ENCODE measurements at regions not wholly inside any gene's neighbourhood (a gene's known extent, or its start where the extent isn't known, plus 50 kb on each side); places are given as distances from the start of the nearest gene placed in this dataset.

DNA sequence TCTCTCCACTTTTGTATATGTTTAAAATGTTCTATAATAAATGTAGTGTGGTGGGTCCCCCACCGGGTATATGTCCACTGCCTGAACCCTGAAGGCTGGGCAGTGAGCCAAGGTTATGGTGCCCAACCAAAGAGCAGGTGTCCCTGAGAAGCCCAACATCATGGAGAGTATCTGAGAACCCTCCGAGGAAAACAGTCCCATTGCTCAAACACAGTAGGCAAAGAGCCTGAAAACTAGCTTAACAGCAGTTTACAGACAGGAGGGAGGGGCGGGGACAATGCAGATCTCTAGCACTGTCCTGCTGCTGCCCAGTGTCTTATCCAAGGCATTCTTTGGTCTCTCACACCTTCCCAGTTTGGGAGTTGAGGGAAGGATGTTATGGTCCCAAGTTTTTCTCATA, 91.0 kb downstream of the TMPRSS5 start:
- no peak for TF ChIP-seq ZFP30 (CRISPR knock-in tag; IDR thresholded peaks at IDR 0.05)
- TF ChIP-seq, protein P1, sequence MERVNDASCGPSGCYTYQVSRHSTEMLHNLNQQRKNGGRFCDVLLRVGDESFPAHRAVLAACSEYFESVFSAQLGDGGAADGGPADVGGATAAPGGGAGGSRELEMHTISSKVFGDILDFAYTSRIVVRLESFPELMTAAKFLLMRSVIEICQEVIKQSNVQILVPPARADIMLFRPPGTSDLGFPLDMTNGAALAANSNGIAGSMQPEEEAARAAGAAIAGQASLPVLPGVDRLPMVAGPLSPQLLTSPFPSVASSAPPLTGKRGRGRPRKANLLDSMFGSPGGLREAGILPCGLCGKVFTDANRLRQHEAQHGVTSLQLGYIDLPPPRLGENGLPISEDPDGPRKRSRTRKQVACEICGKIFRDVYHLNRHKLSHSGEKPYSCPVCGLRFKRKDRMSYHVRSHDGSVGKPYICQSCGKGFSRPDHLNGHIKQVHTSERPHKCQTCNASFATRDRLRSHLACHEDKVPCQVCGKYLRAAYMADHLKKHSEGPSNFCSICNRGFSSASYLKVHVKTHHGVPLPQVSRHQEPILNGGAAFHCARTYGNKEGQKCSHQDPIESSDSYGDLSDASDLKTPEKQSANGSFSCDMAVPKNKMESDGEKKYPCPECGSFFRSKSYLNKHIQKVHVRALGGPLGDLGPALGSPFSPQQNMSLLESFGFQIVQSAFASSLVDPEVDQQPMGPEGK (CRISPR knock-in tag; IDR thresholded peaks at IDR 0.05; ENCODE audit: borderline replicate concordance) = no peak
- TF ChIP-seq ZNF565 (CRISPR knock-in tag; conservative IDR thresholded peaks at IDR 0.05; ENCODE audit: low read depth) = no peak
- TF ChIP-seq CSDC2 (CRISPR knock-in tag; IDR thresholded peaks at IDR 0.05) = no peak
- TF ChIP-seq BACH2 (CRISPR knock-in tag; IDR thresholded peaks at IDR 0.05; ENCODE audit: borderline replicate concordance) = no peak
- TF ChIP-seq, protein P2, sequence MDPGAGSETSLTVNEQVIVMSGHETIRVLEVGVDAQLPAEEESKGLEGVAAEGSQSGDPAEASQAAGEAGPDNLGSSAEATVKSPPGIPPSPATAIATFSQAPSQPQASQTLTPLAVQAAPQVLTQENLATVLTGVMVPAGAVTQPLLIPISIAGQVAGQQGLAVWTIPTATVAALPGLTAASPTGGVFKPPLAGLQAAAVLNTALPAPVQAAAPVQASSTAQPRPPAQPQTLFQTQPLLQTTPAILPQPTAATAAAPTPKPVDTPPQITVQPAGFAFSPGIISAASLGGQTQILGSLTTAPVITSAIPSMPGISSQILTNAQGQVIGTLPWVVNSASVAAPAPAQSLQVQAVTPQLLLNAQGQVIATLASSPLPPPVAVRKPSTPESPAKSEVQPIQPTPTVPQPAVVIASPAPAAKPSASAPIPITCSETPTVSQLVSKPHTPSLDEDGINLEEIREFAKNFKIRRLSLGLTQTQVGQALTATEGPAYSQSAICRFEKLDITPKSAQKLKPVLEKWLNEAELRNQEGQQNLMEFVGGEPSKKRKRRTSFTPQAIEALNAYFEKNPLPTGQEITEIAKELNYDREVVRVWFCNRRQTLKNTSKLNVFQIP (CRISPR knock-in tag; IDR thresholded peaks at IDR 0.05; ENCODE audit: borderline replicate concordance, low read depth) = no peak
- TF ChIP-seq RARB (CRISPR knock-in tag; IDR thresholded peaks at IDR 0.05) = no peak
- TF ChIP-seq, protein P3, sequence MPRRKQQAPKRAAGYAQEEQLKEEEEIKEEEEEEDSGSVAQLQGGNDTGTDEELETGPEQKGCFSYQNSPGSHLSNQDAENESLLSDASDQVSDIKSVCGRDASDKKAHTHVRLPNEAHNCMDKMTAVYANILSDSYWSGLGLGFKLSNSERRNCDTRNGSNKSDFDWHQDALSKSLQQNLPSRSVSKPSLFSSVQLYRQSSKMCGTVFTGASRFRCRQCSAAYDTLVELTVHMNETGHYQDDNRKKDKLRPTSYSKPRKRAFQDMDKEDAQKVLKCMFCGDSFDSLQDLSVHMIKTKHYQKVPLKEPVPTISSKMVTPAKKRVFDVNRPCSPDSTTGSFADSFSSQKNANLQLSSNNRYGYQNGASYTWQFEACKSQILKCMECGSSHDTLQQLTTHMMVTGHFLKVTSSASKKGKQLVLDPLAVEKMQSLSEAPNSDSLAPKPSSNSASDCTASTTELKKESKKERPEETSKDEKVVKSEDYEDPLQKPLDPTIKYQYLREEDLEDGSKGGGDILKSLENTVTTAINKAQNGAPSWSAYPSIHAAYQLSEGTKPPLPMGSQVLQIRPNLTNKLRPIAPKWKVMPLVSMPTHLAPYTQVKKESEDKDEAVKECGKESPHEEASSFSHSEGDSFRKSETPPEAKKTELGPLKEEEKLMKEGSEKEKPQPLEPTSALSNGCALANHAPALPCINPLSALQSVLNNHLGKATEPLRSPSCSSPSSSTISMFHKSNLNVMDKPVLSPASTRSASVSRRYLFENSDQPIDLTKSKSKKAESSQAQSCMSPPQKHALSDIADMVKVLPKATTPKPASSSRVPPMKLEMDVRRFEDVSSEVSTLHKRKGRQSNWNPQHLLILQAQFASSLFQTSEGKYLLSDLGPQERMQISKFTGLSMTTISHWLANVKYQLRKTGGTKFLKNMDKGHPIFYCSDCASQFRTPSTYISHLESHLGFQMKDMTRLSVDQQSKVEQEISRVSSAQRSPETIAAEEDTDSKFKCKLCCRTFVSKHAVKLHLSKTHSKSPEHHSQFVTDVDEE (CRISPR knock-in tag; IDR thresholded peaks at IDR 0.05) = no peak
- no peak for TF ChIP-seq GLIS3 (CRISPR knock-in tag; IDR thresholded peaks at IDR 0.05)
- no peak for TF ChIP-seq ARNTL (CRISPR knock-in tag; IDR thresholded peaks at IDR 0.05; ENCODE audit: borderline replicate concordance, low read depth)
- no peak for TF ChIP-seq ESRRG (CRISPR knock-in tag; IDR thresholded peaks at IDR 0.05)
- TF ChIP-seq ZNF70 (CRISPR knock-in tag; IDR thresholded peaks at IDR 0.05) = no peak
- no peak for TF ChIP-seq SNAI2 (CRISPR knock-in tag; IDR thresholded peaks at IDR 0.05)
- TF ChIP-seq, protein P4, sequence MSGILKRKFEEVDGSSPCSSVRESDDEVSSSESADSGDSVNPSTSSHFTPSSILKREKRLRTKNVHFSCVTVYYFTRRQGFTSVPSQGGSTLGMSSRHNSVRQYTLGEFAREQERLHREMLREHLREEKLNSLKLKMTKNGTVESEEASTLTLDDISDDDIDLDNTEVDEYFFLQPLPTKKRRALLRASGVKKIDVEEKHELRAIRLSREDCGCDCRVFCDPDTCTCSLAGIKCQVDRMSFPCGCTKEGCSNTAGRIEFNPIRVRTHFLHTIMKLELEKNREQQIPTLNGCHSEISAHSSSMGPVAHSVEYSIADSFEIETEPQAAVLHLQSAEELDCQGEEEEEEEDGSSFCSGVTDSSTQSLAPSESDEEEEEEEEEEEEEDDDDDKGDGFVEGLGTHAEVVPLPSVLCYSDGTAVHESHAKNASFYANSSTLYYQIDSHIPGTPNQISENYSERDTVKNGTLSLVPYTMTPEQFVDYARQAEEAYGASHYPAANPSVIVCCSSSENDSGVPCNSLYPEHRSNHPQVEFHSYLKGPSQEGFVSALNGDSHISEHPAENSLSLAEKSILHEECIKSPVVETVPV (CRISPR knock-in tag; IDR thresholded peaks at IDR 0.05) = no peak
